HG02973 (cell line): ENCODE measurements at regions not wholly inside any gene's neighbourhood (a gene's known extent, or its start where the extent isn't known, plus 50 kb on each side); places are given as distances from the start of the nearest gene placed in this dataset.
A peak's percentile ranks its signal among the peaks of the same experiment; 100 is the strongest.
"Not testable (repeated sequence)": the region's sequence is repeated elsewhere in the genome, so short reads cannot be mapped to it uniquely, and the experiment has no call there.

Experiments used
- ATAC-seq: cut with Tn5 transposase; IDR thresholded peaks from one replicate; pipeline ENCODE4 v1.9.1; 2021; ENCODE audit warnings: moderate library complexity; ENCODE audit not compliant: unreplicated experiment

- ATAC-seq, result no peak
Observed at GRCh38 chr3:88775026-88775690, 332.3 kb upstream of the EPHA3 start.

DNA sequence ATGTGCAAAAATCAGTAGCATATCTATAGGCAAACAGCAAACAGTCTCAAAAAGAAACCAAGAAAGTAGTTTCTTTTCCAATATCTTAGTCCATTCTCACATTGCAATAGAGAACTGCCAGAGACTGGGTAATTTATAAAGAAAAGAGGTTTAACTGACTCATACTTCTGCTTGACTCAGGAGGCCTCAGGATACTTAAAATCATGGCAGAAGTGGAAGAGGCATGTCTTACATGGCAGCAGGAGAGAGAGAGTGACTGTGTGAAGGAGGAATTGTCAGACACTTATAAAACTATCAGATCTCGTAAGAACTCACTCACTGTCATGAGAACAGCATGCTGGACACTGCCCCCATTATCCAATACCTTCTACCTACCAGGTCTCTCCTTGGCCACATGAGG, 327.9 kb upstream of the EPHA3 start:
- no peak for ATAC-seq

GRCh38 chr3:88784925-88785324, 322.5 kb upstream of the EPHA3 start:
- ATAC-seq, result no peak

DNA sequence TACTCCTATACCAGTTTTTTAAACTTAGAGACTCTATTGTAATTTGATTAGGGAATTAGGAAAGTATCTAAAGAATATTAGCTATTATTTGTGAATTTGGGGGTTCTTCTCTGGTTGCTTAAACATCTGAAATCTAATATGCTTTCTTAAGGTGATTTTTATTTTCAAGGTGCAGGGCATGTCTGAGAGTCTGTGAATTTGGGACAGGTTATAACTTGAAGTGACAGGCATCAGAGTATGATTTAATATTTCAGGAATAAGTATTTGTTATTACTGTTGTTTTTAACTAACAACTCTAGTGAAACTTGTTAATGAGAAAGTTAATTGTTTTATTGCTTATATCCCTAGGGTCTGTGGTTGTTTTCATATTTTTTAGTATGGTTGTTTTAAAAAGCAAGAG, 321.6 kb upstream of the EPHA3 start:
- ATAC-seq, result no peak

GRCh38 chr3:88795503-88795902, 311.9 kb upstream of the EPHA3 start:
- ATAC-seq, result no peak

DNA sequence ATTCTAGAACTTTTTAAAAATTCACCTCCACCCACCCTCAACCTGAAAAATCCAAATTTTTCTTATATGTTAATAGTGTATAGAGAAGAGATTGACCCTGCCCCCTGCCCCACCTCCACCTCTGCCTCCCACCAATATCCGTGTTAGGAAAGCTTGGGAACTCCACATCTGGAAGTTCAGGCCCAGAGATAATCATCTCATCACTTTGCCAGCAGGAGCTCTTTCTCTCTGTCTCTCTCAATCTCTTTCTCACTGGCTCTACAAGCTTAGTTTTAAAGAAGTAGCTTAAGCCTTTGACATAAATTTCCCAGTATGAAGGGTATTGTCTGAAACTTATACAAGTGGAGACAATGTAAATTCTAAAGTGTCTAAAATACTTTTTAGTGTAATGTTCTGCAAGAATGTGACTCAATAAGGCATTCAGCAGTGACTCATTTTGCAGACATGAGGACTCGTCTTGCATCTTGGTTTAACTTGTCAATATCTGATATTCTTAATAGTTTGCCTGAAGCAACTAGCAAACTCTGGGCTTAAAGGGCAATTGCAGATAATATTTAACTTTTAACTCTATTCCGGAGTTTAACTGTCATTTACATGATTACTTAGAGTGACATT, 299.8 kb upstream of the EPHA3 start:
- no peak for ATAC-seq

DNA sequence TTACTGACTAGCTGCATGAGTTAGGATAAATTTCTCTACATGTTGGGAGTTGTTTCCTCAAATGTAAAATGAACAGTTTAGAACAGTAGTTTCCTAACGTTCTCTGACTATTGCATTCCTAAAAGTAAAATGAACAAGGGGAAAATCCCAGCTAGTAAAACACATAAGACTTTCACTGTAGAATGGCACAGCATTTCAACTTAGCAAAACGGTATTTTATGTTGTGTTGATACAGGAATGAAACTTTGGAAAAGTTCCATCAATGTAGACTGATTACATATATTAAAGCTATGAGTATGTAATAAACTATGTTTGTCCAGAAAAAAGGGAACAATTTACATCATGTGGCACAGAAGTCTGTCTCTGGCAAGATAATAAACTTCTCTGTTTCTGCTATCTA, 297.4 kb upstream of the EPHA3 start:
- ATAC-seq, result no peak

- ATAC-seq, result no peak
Observed at GRCh38 chr3:88810455-88810854, 297.0 kb upstream of the EPHA3 start.

DNA sequence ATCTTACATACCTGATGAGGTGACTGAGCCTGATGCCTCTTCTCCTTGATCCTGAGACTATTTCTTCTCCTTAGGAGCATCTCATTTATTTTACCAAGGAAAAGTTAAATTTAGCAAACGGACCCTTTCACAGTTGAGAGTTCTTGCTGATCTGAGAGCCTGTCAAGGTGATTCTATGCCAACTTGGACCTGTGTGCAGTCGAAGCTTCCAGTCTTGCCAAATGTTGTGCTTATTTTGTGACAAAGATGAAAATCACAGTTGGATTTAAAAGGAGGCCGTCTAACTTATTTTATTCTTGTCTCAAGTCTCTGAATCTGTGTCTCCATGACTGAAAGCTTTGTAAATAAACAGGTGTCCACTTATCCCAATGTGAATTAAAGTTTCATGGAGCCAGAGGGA, 296.3 kb upstream of the EPHA3 start:
- ATAC-seq, result no peak

DNA sequence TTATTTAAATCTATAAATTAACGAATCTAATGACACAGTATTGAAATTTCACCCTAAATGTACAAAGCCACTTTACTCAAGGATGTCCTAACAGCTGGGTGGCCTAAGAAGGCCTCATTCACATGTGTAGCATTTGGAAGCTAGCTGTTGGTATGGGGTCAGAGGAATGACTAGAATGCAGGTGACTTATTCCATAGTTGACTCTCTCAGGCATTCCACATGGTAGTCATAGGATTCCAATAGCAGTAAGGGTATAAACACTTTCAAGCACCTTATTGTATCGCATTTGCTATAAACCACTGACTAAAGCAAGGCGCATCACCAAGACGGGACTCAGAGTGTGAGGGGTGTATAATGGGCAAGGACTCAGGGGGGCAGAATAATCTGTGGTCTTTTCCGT, 294.8 kb upstream of the EPHA3 start:
- no peak for ATAC-seq

- ATAC-seq, result no peak
Observed at GRCh38 chr3:88816445-88816844, 291.0 kb upstream of the EPHA3 start.

GRCh38 chr3:88824666-88825564, 282.5 kb upstream of the EPHA3 start:
- ATAC-seq, result no peak

GRCh38 chr3:88828466-88828865, 279.0 kb upstream of the EPHA3 start:
- no peak for ATAC-seq

GRCh38 chr3:88852606-88853005, 254.8 kb upstream of the EPHA3 start:
- no peak for ATAC-seq

GRCh38 chr3:88863196-88863595, 244.2 kb upstream of the EPHA3 start:
- no peak for ATAC-seq

GRCh38 chr3:88876724-88877123, 230.7 kb upstream of the EPHA3 start:
- no peak for ATAC-seq

DNA sequence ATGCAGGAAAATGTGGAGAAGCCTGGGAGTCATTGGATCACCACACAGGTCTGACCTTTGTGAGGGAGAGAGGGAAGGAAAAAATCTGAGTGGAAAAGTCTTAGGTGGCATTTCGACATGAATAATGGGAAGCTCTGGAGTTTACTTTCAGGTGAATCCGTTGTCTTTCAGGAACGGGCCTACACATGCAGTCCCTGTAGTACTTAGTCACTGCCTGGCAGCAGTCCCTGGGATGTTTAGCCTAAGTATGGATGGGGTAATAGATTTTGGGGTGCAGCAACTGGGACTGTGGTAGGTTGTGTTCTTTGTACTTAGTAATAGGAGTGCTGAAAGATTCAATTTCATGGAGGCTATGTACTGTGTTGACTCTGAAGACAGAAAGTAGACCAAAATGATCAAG, 227.5 kb upstream of the EPHA3 start:
- ATAC-seq, result no peak

DNA sequence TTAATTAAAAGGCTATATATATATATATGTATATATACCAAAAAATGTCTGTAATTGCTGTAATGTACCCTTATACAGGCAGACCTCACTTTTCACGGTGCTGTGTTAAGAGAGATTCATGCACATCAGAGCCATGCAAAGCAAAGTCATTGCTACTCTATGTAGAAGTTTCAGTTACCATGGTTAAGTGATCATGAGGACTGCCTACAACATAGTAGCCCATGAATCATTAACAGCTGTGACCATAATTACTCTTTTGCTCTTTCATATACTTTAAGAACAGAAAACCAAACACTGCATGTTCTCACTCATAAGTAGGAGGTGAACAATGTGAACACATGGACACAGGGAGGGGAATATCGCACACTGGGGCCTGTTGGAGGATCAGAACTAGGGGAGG, 225.3 kb upstream of the EPHA3 start:
- ATAC-seq, result peak; percentile 98

GRCh38 chr3:88886624-88887023, 220.8 kb upstream of the EPHA3 start:
- ATAC-seq, result not testable (repeated sequence)

DNA sequence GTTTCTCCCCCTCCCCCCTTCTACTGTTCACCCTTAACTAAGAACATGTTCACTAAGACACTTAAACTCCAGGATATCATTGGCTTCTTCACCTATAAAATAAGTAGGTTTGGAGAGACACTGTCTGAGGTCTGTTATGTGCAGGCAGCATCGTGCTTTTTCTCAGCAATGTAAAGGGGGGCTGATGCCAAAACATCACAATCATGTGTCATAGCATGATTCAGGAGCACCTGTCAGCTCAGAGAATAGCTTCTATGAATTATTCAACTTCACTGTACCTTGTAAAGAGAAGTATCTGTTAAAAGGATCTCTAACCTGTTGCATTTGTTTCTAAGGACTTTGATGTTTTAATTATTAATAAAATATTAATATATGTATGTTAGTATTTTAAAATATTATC, 211.4 kb upstream of the EPHA3 start:
- ATAC-seq, result no peak

- no peak for ATAC-seq
Observed at GRCh38 chr3:88912294-88912877, 195.0 kb upstream of the EPHA3 start.

GRCh38 chr3:88918841-88919240, 188.6 kb upstream of the EPHA3 start:
- ATAC-seq, result no peak
